GM23248 (cell line): ENCODE measurements at regions not wholly inside any gene's neighbourhood (a gene's known extent, or its start where the extent isn't known, plus 50 kb on each side); places are given as distances from the start of the nearest gene placed in this dataset.
A peak's percentile ranks its signal among the peaks of the same experiment; 100 is the strongest.

ENCODE experiments used
- DNase-seq: peaks from one replicate; pipeline ENCODE4 v3.0.0-alpha.2; 2015
- H2AFZ ChIP-seq: fragments of 200-600 bp; sonication (generic); 2 replicates; pipeline ENCODE4 v1.6.1; 2016; ENCODE audit warnings: antibody characterized with exemption
- H3F3A ChIP-seq: fragments of 200-600 bp; sonication (generic); 2 replicates; pipeline ENCODE4 v1.6.1; 2016; ENCODE audit warnings: mild to moderate bottlenecking, antibody characterized with exemption, mixed run types; ENCODE audit not compliant: insufficient read depth
- H3K27ac ChIP-seq: fragments of 200-600 bp; sonication (generic); 2 replicates; pipeline ENCODE4 v1.5.1; 2016; ENCODE audit warnings: mild to moderate bottlenecking
- H3K27me3 ChIP-seq: fragments of 200-600 bp; sonication (generic); replicated peaks from 2 replicates; pipeline ENCODE4 v1.6.1; 2016; ENCODE audit warnings: mild to moderate bottlenecking; ENCODE audit not compliant: insufficient read depth
- H3K36me3 ChIP-seq: fragments of 200-600 bp; sonication (generic); 2 replicates; pipeline ENCODE4 v1.6.1; 2016; ENCODE audit warnings: low read depth, mild to moderate bottlenecking
- H3K4me1 ChIP-seq: fragments of 200-600 bp; sonication (generic); 2 replicates; pipeline ENCODE4 v1.6.1; 2016; ENCODE audit warnings: mild to moderate bottlenecking; ENCODE audit not compliant: insufficient read depth
- H3K4me2 ChIP-seq: fragments of 200-600 bp; sonication (generic); one replicate; pipeline ENCODE4 v1.6.1; 2016; ENCODE audit warnings: mild to moderate bottlenecking; ENCODE audit not compliant: unreplicated experiment
- H3K4me3 ChIP-seq: fragments of 200-600 bp; sonication (generic); 2 replicates; pipeline ENCODE4 v1.5.1; 2016; ENCODE audit warnings: mild to moderate bottlenecking
- H3K79me2 ChIP-seq: fragments of 200-600 bp; sonication (generic); 2 replicates; pipeline ENCODE4 v1.6.1; 2016; ENCODE audit warnings: mild to moderate bottlenecking; ENCODE audit not compliant: insufficient read depth
- H3K9ac ChIP-seq: fragments of 200-600 bp; sonication (generic); 2 replicates; pipeline ENCODE4 v1.6.1; 2016; ENCODE audit warnings: mild to moderate bottlenecking
- H3K9me2 ChIP-seq: fragments of 200-600 bp; sonication (generic); 2 replicates; pipeline ENCODE4 v1.6.1; 2016; ENCODE audit warnings: mixed run types, mild to moderate bottlenecking, moderate library complexity; ENCODE audit not compliant: insufficient read depth
- H3K9me3 ChIP-seq: fragments of 200-600 bp; sonication (generic); one replicate; pipeline ENCODE4 v1.6.1; 2017; ENCODE audit warnings: low read depth
- H4K20me1 ChIP-seq: fragments of 200-600 bp; sonication (generic); 2 replicates; pipeline ENCODE4 v1.6.0; 2016; ENCODE audit not compliant: insufficient read depth
- EZH2 ChIP-seq: fragments of 200-600 bp; sonication (generic); IDR thresholded peaks from 2 replicates; pipeline ENCODE4 v1.6.1; 2018; ENCODE audit warnings: antibody characterized with exemption, mild to moderate bottlenecking; ENCODE audit not compliant: insufficient read depth, poor library complexity, severe bottlenecking
- EZH2phosphoT487 ChIP-seq: fragments of 200-600 bp; sonication (generic); IDR thresholded peaks from 2 replicates; pipeline ENCODE4 v1.6.1; 2018; ENCODE audit warnings: antibody characterized with exemption, moderate library complexity, mild to moderate bottlenecking, low read depth; ENCODE audit not compliant: insufficient read depth
- WGBS, 2 experiments: methylation state at CpG; one replicate each; pipeline ENCODE4 v1.1.6; 2015 to 2017; ENCODE audit warnings: low lambda C conversion rate in 2 of 2, low coverage in 1 of 2; ENCODE audit errors: missing lambda C conversion rate in 2 of 2; 5-methylcytosine and 5-hydroxymethylcytosine counted together
- in situ Hi-C: fragments of 300-500 bp; cut with MboI; formaldehyde crosslinking; loops from 2 replicates; pipeline ENCODE4 v1.15.0; 2020

DNA sequence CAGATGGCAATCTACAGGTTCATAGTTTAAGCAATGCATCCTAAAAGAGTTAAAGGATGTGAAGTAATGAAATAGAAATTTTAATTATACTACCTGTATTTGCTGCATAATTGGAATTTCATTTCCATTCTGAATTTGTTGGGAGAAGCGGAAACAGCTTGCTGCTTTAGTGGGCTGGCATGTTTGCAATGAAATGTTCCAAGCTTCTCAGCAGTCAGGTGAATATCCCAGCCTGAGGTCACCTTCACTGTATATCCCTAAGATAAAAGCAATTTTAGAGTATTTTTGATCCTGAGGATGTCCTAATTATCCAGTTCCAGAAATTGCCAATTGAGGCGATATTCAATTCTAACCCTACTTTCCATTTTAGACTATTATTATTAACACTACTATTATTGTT is 136.1 kb upstream of the ARSJ start:
- in situ Hi-C loops, result no loop called here

DNA sequence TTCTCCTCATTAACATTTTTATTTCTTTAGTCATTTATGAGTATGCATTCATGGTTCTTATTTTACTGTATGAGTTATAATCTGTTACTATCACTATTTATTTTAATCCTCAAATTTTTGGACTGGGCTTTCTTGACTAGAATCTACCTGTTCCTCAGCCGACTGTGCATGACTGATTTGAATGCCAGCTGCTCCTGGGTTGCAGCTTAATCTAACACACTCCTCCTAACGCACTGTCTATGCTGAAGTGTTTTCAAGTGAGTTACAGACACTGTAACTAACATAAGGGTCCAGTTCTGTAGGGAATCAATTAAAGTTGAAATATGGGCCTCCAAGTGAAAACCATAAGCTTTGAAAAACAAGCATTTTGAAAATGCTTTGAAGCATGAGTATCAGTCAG is 137.4 kb upstream of the ARSJ start:
- Histone ChIP-seq H3F3A (no peaks in the 10 kb centered on the region), H2AFZ (no peak overlapping the region), H3K4me3 (no peak overlapping the region), H3K4me2 (no peak overlapping the region), H3K9ac (no peak overlapping the region), H3K27ac (no peak overlapping the region), H3K4me1 (no peaks in the 10 kb centered on the region), H3K9me2 (no peaks in the 10 kb centered on the region), H3K9me3 (no peaks in the 10 kb centered on the region), H3K27me3 (no peaks in the 10 kb centered on the region), H4K20me1 (no peaks in the 10 kb centered on the region), H3K36me3 (no peaks in the 10 kb centered on the region), H3K79me2 (no peaks in the 10 kb centered on the region)
- in situ Hi-C loops, result no loop called here
- WGBS, 2 experiments, result 67 to 75% methylated on average over 2 of the region's 2 CpGs
- no peak for DNase-seq
- TF ChIP-seq EZH2 (no peak), EZH2phosphoT487 (no peak)

More for the DNA sequence above, 136.1 kb upstream of the ARSJ start:
- Histone ChIP-seq H3K4me3 (no peak overlapping the region), H3K36me3 (no peaks in the 10 kb centered on the region), H3K4me2 (no peak overlapping the region), H3K27ac (no peak overlapping the region), H4K20me1 (no peaks in the 10 kb centered on the region), H3K79me2 (no peaks in the 10 kb centered on the region), H3K4me1 (no peaks in the 10 kb centered on the region), H3K9me2 (no peaks in the 10 kb centered on the region), H3K27me3 (no peaks in the 10 kb centered on the region), H3K9ac (no peak overlapping the region), H2AFZ (no peak overlapping the region), H3K9me3 (no peaks in the 10 kb centered on the region), H3F3A (no peaks in the 10 kb centered on the region)
- no peak for TF ChIP-seq EZH2phosphoT487
- DNase-seq, result no peak
- WGBS, 2 experiments, result 78 to 80% methylated on average over 2 of the region's 2 CpGs

DNA sequence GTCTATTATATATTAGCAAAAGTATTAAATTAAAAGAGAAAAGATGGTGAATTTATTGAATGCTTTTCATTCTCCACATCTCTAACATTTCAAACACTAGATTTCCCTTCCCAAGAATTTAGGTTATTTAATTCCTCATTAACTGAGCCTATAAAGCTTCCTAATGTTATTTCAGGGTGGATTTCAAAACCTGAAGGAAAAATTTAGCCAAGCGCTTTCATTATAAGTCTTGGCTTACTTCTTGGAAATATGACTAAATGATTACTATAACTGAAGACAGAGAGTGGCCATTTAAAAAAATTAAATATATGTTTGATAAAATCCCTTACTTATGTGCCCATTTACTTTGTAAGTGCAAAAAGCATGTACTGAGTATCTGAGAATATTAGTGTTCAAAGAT is 141.8 kb upstream of the ARSJ start:
- Histone ChIP-seq H3K9ac (no peak overlapping the region), H3K4me3 (no peak overlapping the region), H3F3A (no peaks in the 10 kb centered on the region), H3K27ac (no peak overlapping the region), H3K36me3 (no peaks in the 10 kb centered on the region), H3K4me1 (no peaks in the 10 kb centered on the region), H3K79me2 (no peaks in the 10 kb centered on the region), H2AFZ (no peak overlapping the region), H3K4me2 (no peak overlapping the region), H3K27me3 (no peaks in the 10 kb centered on the region), H3K9me2 (no peaks in the 10 kb centered on the region), H4K20me1 (no peaks in the 10 kb centered on the region), H3K9me3 (no peaks in the 10 kb centered on the region)
- in situ Hi-C loops, result no loop called here
- no peak for DNase-seq
- WGBS, 2 experiments, result 100% methylated on average over 1 of the region's 1 CpG
- TF ChIP-seq EZH2phosphoT487, result no peak
- no peak for TF ChIP-seq EZH2

DNA sequence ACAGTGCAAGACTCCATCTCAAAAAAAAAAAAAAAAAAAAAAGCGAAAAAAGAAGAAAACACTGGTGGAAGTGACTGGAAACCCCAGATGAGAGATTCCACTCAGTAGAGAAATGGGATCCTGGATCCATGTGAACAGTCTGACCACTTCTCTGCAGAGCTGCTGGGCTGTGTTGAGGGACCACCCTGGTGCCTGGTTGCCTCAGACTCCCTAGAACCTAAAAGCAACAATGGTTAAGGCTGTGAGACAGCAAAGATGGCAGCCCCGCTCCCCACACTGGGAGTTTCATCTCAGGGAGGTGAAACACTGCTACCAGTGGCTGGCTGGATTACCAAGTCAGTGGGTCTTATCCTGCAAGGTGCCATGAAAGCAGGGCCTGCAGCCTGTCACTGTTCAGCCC is 152.8 kb upstream of the ARSJ start:
- no peaks in the 10 kb centered on the region; the same call in 1 of the 2 replicates for H3F3A ChIP-seq
- no peak for DNase-seq
- 89 to 92% methylated on average over 2 of the region's 2 CpGs for WGBS, 2 experiments
- H3K9ac ChIP-seq, result no peak overlapping the region
- no peak overlapping the region for H3K27ac ChIP-seq
- no peaks in the 10 kb centered on the region for H3K27me3 ChIP-seq
- H3K9me2 ChIP-seq, result no peaks in the 10 kb centered on the region
- H2AFZ ChIP-seq, result no peak overlapping the region
- H3K4me1 ChIP-seq, result peaks cover 14% of the 10 kb centered on the region
- TF ChIP-seq EZH2, result no peak
- TF ChIP-seq EZH2phosphoT487, result no peak
- no peak overlapping the region for H3K4me2 ChIP-seq
- no peak overlapping the region for H3K4me3 ChIP-seq
- H3K36me3 ChIP-seq, result no peaks in the 10 kb centered on the region
- H4K20me1 ChIP-seq, result no peaks in the 10 kb centered on the region
- no peaks in the 10 kb centered on the region for H3K9me3 ChIP-seq
- no peaks in the 10 kb centered on the region for H3K79me2 ChIP-seq
- in situ Hi-C loops, result no loop called here

DNA sequence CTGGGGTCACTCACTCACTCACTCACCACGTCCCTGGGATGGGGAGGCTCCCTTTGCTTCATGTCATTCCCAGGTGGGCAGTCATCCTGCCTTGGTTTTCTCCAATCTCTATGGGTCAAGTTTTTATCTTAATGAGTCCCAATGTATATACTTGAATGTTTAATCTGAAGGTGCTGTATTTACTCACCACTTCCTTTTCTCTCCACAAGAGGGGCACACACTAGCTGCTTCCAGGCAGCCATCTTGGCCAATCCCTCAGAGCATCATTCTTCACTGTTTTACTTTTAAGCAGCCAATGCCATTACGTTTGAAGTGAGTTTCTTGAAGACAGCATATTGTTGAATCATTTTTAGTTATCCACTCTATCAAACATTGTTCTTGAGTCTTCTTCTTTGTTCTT is 153.4 kb upstream of the ARSJ start:
- Histone ChIP-seq H3K9ac (no peak overlapping the region), H4K20me1 (no peaks in the 10 kb centered on the region), H3K79me2 (no peaks in the 10 kb centered on the region), H3K27ac (no peak overlapping the region), H2AFZ (no peak overlapping the region), H3F3A (no peaks in the 10 kb centered on the region; the same call in 1 of the 2 replicates), H3K27me3 (no peaks in the 10 kb centered on the region), H3K4me1 (peaks cover 15% of the 10 kb centered on the region), H3K4me2 (no peak overlapping the region), H3K4me3 (no peak overlapping the region), H3K9me3 (no peaks in the 10 kb centered on the region), H3K36me3 (no peaks in the 10 kb centered on the region), H3K9me2 (no peaks in the 10 kb centered on the region)
- TF ChIP-seq EZH2, result no peak
- no peak for TF ChIP-seq EZH2phosphoT487
- in situ Hi-C loops, result no loop called here
- 50 to 51% methylated on average over 2 of the region's 2 CpGs for WGBS, 2 experiments
- peak; percentile 12 for DNase-seq
